Activated CD4-positive, alpha-beta memory T cell treated with anti-CD3 and anti-CD28 coated beads for 36 hours (primary cell): ENCODE measurements at regions not wholly inside any gene's neighbourhood (a gene's known extent, or its start where the extent isn't known, plus 50 kb on each side); places are given as distances from the start of the nearest gene placed in this dataset.

Source experiments
- CTCF ChIA-PET: fragments of 350-600 bp; sonication (Branson Sonifier 250); formaldehyde crosslinking; loops from one replicate; lab custom pipeline; 2021; ENCODE audit warnings: antibody characterized with exemption, inconsistent platforms; lab: Charles Lee
- POLR2A ChIA-PET: fragments of 350-600 bp; sonication (Branson Sonifier 250); formaldehyde crosslinking; loops from one replicate; lab custom pipeline; 2021; ENCODE audit warnings: antibody characterized with exemption; lab: Charles Lee
- DNase-seq: peaks from one replicate; pipeline ENCODE4 v3.0.0-alpha.2; 2020
- H3K27ac Mint-ChIP-seq: one replicate; pipeline ENCODE4 v1.8.0; 2021; ENCODE audit warnings: mixed read lengths
- H3K27me3 Mint-ChIP-seq: one replicate; pipeline ENCODE4 v1.8.0; 2021; ENCODE audit warnings: mixed read lengths
- H3K36me3 Mint-ChIP-seq: one replicate; pipeline ENCODE4 v1.8.0; 2021; ENCODE audit warnings: mixed read lengths
- H3K4me1 Mint-ChIP-seq: one replicate; pipeline ENCODE4 v1.8.0; 2021; ENCODE audit warnings: low read depth, mixed read lengths
- H3K4me3 Mint-ChIP-seq: one replicate; pipeline ENCODE4 v1.8.0; 2021; ENCODE audit warnings: mild to moderate bottlenecking, mixed read lengths
- H3K9me3 Mint-ChIP-seq: one replicate; pipeline ENCODE4 v1.8.0; 2021; ENCODE audit warnings: mixed read lengths
- intact Hi-C: fragments of 100-400 bp; cut with micrococcal nuclease; formaldehyde crosslinking; loops from one replicate; pipeline ENCODE4 v1.15.1; 2023

DNA sequence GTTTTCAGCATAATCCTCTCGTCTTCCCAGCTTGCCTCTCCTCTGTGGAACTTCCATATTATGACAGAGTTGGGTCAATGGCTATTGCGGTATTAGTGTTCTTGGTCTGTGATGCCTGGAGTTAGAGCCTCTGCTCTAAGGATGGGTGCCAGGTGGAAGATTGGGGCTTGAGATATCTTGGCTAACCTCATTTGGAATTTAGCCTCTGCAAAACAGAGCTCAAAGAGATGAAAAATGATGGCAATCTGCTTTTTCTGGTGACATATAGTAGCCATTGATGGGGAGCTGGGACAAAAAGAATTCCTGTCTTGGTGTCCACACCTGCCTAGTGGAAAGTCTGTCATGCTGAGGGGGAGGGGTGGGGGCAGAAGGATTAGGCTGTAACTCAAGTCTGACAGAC lies 152.1 kb downstream of the RPL10L start:
- DNase-seq: no peak
- Mint-ChIP-seq H3K27me3 (no peaks in the 10 kb centered on the region), H3K27ac (no peak overlapping the region), H3K4me1 (no peaks in the 10 kb centered on the region), H3K4me3 (no peak overlapping the region), H3K36me3 (no peaks in the 10 kb centered on the region), H3K9me3 (peaks cover 9% of the 10 kb centered on the region)
- ChIA-PET CTCF (no interaction called here), POLR2A (no interaction called here)
- intact Hi-C loops: no loop called here

DNA sequence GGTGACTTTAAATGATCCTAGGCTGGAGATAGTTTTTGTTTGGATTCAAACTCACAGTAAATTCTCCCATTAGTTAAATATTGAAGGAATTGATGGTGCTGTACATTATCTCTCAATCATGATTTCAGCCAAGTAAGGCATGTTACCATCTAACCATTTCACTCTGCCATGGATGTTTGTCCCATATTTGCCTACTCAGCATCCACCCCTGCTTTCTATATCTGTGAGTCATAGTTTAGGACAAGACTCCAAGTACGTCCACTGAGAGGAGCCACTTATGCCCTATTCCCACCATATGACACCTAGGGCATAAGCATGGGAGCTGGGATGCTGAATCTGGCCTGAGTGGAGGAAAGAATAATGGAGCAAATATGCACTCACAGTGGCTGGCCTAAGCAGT lies 155.2 kb downstream of the RPL10L start:
- intact Hi-C loops: no loop called here
- Mint-ChIP-seq H3K36me3 (no peaks in the 10 kb centered on the region), H3K9me3 (peaks cover 9% of the 10 kb centered on the region), H3K4me3 (no peak overlapping the region), H3K27ac (no peak overlapping the region), H3K4me1 (no peaks in the 10 kb centered on the region), H3K27me3 (no peaks in the 10 kb centered on the region)
- CTCF ChIA-PET: no interaction called here
- POLR2A ChIA-PET: no interaction called here
- no peak for DNase-seq

DNA sequence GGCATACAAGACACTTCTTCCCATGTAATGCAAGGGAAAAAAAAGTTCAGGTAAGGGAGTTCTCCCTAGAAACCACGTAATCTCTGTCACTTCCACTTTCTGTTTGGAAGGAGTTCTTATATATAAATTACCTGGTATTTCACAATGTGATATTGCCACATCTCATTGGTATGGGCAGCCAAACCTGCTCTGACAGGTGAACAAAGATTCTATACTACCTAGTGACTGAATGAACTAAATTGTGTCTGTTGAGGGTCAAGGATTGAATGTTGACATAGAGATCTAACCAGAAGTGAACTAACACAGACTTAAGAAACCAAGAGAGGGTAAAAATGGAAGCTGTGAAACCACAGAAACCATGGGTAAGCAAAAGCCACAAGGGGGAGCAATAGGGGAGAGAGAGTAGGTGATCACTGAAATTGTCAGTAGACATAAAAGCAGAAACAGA lies 161.3 kb downstream of the RPL10L start:
- Mint-ChIP-seq H3K4me3 (no peak overlapping the region), H3K27ac (no peak overlapping the region), H3K36me3 (no peaks in the 10 kb centered on the region), H3K27me3 (no peaks in the 10 kb centered on the region), H3K4me1 (no peaks in the 10 kb centered on the region), H3K9me3 (peaks cover 7% of the 10 kb centered on the region)
- intact Hi-C loops: no loop called here
- POLR2A ChIA-PET: no interaction called here
- DNase-seq: no peak
- CTCF ChIA-PET: no interaction called here

DNA sequence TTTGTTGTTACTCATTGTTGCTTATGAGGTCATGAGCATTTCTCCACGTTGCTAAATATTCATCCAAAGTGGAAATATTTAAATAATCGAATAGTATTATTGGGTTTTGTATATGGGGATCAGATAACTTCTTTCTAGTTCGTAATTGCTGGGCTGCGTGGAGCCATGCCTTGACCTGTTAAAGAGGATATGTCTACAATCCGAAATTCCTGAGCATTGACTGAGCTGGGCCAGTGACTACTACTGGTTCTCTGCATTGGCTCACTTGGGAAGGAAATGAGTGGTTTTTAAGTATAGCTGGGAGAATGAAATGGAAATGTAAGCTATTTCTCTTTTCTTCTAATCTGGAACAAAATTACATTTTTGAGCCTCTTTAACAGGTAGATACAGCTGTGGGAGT lies 163.2 kb downstream of the RPL10L start:
- Mint-ChIP-seq H3K4me1 (no peaks in the 10 kb centered on the region), H3K27me3 (no peaks in the 10 kb centered on the region), H3K9me3 (peaks cover 5% of the 10 kb centered on the region), H3K27ac (no peak overlapping the region), H3K4me3 (no peak overlapping the region), H3K36me3 (no peaks in the 10 kb centered on the region)
- no peak for DNase-seq
- intact Hi-C loops: no loop called here
- ChIA-PET POLR2A (no interaction called here), CTCF (no interaction called here)

DNA sequence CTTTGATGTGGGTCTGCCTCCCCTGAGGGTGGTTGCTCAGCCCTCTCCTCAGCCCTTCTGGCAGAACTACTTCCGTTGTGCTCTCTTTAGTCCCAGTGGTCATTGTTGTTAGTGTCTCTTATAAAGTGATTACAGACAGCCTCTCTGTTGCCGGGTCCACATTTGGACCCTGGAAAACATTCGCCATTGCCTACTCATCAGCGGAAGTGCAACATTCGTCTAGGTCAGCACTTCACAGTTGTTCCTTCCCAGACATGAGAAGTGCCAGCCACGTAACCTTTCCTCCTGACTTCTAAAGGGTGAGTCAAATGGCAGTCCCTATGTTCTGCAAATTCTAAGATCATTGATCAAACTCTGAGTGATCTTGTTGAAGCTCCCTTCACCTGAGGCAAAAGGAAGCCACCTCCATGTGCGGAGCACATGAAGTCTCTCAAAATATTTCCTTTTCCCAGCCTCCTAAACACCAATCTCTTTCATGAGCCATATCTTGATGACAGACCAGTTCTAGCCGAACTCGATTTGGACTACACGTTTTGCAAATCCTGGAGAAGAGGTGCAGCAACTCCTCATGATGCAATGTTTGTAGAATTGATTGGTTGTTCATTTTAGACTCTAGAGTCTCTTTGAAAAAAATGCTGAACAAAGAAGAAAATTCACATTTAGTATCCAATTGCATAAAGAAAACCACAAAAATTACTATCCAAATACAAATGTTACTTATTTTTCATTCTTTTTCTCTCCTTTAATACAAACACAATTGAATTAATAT lies 163.8 kb downstream of the RPL10L start:
- ChIA-PET POLR2A (no interaction called here), CTCF (no interaction called here)
- intact Hi-C loops: no loop called here
- H3K27me3 Mint-ChIP-seq: no peaks in the 10 kb centered on the region
- no peak for DNase-seq
- no peak overlapping the region for H3K27ac Mint-ChIP-seq
- H3K4me1 Mint-ChIP-seq: no peaks in the 10 kb centered on the region
- no peaks in the 10 kb centered on the region for H3K36me3 Mint-ChIP-seq
- peaks cover 8% of the 10 kb centered on the region for H3K9me3 Mint-ChIP-seq
- H3K4me3 Mint-ChIP-seq: no peak overlapping the region

DNA sequence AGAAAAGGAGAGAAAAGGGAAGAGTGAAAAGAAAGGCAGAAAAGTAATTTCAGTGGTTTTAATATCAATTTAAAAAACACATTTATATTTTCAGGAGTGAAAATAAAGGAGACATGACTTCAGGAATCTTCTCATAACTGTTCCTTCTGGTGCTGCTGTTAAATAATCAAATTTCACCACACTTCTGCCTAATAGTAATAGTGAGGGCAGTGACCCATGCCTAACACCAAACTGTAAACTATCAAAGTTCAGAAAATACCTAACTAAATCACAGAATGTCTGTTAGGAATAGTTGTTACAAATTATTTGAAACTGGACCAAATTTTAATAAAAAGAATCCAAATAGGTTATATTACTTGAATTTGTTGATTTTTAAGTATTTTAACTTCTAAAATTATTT lies 169.4 kb downstream of the RPL10L start:
- intact Hi-C loops: no loop called here
- Mint-ChIP-seq H3K4me1 (no peaks in the 10 kb centered on the region), H3K27ac (no peak overlapping the region)

DNA sequence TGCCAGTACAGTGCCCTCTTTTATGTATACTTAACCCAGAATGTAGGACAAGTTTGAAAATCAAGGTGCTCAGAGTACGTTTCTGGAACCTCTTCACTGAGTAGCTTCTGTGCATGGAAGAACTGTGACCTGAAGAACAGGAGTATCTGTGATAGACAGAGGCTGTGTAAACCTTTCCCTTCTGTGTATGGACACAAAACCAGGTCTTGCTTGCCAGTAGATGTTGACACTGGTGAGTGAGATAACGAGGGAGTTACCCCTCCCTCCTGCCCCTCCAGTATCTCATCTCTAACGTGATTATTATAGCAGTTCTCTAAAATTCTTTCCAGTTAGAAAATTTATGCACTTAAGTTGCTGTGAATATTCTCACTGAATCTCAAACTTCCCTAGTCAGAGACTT lies 170.8 kb downstream of the RPL10L start:
- DNase-seq: no peak
- no peaks in the 10 kb centered on the region for H3K27me3 Mint-ChIP-seq
- H3K4me1 Mint-ChIP-seq: no peaks in the 10 kb centered on the region
- CTCF ChIA-PET: no interaction called here
- no peaks in the 10 kb centered on the region for H3K36me3 Mint-ChIP-seq
- H3K4me3 Mint-ChIP-seq: no peak overlapping the region
- H3K9me3 Mint-ChIP-seq: peaks cover 14% of the 10 kb centered on the region
- POLR2A ChIA-PET: no interaction called here
- intact Hi-C loops: no loop called here
- H3K27ac Mint-ChIP-seq: no peak overlapping the region

More for the DNA sequence above, 169.4 kb downstream of the RPL10L start:
- no peaks in the 10 kb centered on the region for H3K36me3 Mint-ChIP-seq
- no peak for DNase-seq
- POLR2A ChIA-PET: no interaction called here
- H3K27me3 Mint-ChIP-seq: no peaks in the 10 kb centered on the region
- peaks cover 12% of the 10 kb centered on the region for H3K9me3 Mint-ChIP-seq
- H3K4me3 Mint-ChIP-seq: no peak overlapping the region
- CTCF ChIA-PET: no interaction called here

DNA sequence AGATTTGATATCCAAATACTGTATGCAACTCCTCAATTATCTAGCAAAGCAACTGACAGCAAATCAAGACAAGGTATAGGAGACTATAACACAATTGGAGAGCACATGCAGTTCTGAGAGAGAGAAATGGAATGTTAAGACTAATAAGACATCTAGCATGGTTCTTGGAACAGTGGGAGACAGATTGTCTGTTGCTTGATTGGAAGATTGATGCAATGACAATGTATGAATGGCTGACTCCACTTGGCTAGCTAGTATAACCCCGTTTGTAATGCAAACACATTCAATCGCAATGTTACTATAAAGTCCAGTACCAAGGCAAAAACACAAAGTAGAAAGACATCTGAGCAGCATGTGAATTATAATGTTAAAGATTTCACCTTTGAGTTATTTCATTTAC lies 179.3 kb downstream of the RPL10L start:
- H3K27ac Mint-ChIP-seq: no peak overlapping the region
- no peaks in the 10 kb centered on the region for H3K4me1 Mint-ChIP-seq
- no peak overlapping the region for H3K4me3 Mint-ChIP-seq
- ChIA-PET POLR2A (no interaction called here), CTCF (no interaction called here)
- no peak for DNase-seq
- H3K36me3 Mint-ChIP-seq: no peaks in the 10 kb centered on the region
- no peaks in the 10 kb centered on the region for H3K27me3 Mint-ChIP-seq
- intact Hi-C loops: no loop called here
- peaks cover 6% of the 10 kb centered on the region for H3K9me3 Mint-ChIP-seq

DNA sequence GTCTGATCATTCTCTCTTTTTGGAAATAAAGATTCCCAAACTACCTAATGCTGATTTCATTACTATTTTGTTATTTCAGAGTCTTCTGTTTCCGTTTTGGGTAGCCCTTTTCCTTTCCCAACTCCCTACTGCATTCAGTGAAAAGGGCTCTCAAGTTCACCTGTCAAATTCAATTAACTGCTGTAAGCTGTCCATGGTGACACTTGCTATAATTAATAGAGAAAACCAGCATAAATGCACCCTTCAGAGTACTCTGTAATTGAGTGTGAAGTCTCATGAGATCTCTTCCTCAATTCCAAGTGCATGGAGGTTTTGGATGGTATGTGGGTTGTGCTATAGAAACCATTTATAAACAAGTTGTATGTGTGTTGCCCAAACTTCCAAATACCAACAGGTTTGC lies 187.2 kb downstream of the RPL10L start:
- ChIA-PET POLR2A (no interaction called here), CTCF (no interaction called here)
- Mint-ChIP-seq H3K9me3 (peaks cover 26% of the 10 kb centered on the region), H3K36me3 (no peaks in the 10 kb centered on the region), H3K4me3 (no peak overlapping the region), H3K27ac (no peak overlapping the region), H3K4me1 (no peaks in the 10 kb centered on the region), H3K27me3 (no peaks in the 10 kb centered on the region)
- no peak for DNase-seq
- intact Hi-C loops: no loop called here

DNA sequence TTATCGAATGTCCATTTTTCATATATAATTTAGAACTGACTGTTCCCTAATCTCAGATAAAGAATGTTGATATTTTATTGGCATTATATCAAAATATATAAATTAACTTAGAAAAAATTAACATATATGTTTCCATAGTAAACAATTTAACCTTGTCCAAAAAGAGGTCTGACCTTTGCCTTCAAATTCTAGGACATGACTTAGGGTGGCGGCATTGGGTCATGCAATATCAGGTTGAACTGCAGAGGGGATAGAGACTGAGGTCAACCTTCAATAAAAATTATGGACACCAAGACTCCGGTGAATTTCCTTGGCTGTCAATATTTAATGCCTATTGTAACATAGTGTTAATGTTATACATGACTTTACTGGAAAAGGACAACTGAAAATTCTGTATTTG lies 199.8 kb downstream of the RPL10L start:
- DNase-seq: no peak
- POLR2A ChIA-PET: no interaction called here
- Mint-ChIP-seq H3K27ac (no peak overlapping the region), H3K9me3 (peaks cover 11% of the 10 kb centered on the region), H3K4me3 (no peak overlapping the region), H3K36me3 (no peaks in the 10 kb centered on the region), H3K27me3 (no peaks in the 10 kb centered on the region), H3K4me1 (no peaks in the 10 kb centered on the region)
- CTCF ChIA-PET: no interaction called here
- intact Hi-C loops: no loop called here

DNA sequence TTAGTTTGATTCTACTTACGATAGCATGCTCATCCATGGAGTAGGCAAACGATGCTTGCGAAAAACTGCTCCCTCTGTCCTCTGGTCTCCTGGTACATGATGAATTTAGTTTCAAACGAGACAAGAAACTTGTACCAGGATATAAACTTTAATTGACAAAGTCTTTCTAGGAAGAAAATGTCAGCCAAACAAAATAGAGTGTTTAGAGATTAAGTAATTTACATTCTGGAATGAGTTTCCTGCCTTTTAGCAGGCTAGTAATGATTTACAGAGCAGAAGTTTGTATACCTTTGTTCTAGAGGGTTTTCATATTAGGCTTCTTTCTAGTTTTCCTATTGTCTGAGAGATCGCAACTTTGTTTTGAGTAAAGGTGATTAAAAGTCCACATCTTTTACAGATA lies 206.9 kb downstream of the RPL10L start:
- Mint-ChIP-seq H3K27me3 (no peaks in the 10 kb centered on the region), H3K4me3 (no peak overlapping the region), H3K27ac (no peak overlapping the region), H3K36me3 (no peaks in the 10 kb centered on the region), H3K9me3 (peaks cover 36% of the 10 kb centered on the region), H3K4me1 (no peaks in the 10 kb centered on the region)
- DNase-seq: no peak
- CTCF ChIA-PET: no interaction called here
- intact Hi-C loops: no loop called here
- POLR2A ChIA-PET: no interaction called here

DNA sequence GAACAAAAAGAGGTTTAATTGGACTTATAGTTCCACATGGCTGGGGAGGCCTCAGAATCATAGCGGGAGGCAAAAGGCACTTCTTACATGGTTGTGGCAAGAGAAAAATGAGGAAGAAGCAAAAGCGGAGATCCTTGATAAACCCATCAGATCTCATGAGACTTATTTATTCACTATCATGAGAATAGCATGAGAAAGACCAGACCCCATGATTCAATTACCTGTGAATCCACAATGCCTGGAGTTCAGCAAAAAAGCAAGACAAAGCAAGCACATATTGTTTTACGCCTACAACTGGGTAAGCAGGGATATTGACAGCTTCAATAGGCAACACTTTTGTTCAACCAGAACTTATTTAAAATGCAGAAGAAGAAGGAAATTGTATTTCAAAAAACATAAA lies 218.2 kb downstream of the RPL10L start:
- Mint-ChIP-seq H3K4me1 (no peaks in the 10 kb centered on the region), H3K4me3 (no peak overlapping the region), H3K27me3 (no peaks in the 10 kb centered on the region), H3K9me3 (peaks cover 17% of the 10 kb centered on the region), H3K36me3 (no peaks in the 10 kb centered on the region), H3K27ac (no peak overlapping the region)
- CTCF ChIA-PET: no interaction called here
- DNase-seq: no peak
- POLR2A ChIA-PET: no interaction called here
- intact Hi-C loops: no loop called here

DNA sequence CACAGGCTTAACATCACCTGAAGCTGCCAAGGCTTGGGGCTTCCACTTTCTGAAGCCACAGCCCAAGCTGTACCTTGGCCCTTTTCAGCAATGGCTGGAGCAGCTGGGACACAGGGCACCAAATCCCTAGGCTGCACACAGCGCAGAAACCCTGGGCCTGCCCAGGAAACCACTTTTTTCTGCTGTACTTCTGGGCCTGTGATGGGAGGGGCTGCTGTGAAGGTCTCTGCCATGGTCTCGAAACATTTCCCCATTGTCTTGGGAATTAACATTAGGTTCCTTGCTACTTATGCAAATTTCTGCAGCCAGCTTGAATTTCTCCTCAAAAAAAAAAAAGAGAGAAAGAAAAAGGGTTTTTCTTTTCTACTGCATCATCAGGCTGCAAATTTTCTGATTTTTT lies 219.1 kb downstream of the RPL10L start:
- ChIA-PET CTCF (no interaction called here), POLR2A (no interaction called here)
- intact Hi-C loops: no loop called here
- Mint-ChIP-seq H3K9me3 (peaks cover 17% of the 10 kb centered on the region), H3K36me3 (no peaks in the 10 kb centered on the region), H3K4me3 (no peak overlapping the region), H3K27ac (no peak overlapping the region), H3K4me1 (no peaks in the 10 kb centered on the region), H3K27me3 (no peaks in the 10 kb centered on the region)
- DNase-seq: no peak
